GM12874 (cell line): ENCODE measurements at regions not wholly inside any gene's neighbourhood (a gene's known extent, or its start where the extent isn't known, plus 50 kb on each side); places are given as distances from the start of the nearest gene placed in this dataset.

Experiments used
- CTCF ChIP-seq: IDR thresholded peaks from 2 replicates; pipeline ENCODE4 v1.5.1; 2011; ENCODE audit warnings: low read depth, mild to moderate bottlenecking, control low read depth, low read length, moderate library complexity; ENCODE audit not compliant: insufficient read depth

- no peak for TF ChIP-seq CTCF
These were observed 138.1 kb upstream of the CPM start for GRCh38 chr12:69071091-69071370.

- no peak for TF ChIP-seq CTCF
These were observed 140.1 kb upstream of the CPM start for GRCh38 chr12:69073035-69073434.

GRCh38 chr12:69074556-69075349 lies 141.8 kb upstream of the CPM start:
- no peak for TF ChIP-seq CTCF

- TF ChIP-seq CTCF = no peak
These were observed 150.7 kb upstream of the CPM start for GRCh38 chr12:69083689-69084088.

- no peak for TF ChIP-seq CTCF
These were observed 151.9 kb upstream of the CPM start for GRCh38 chr12:69084816-69085378.

- TF ChIP-seq CTCF = no peak
These were observed 152.9 kb upstream of the CPM start for GRCh38 chr12:69085852-69086251.

GRCh38 chr12:69087986-69088385 lies 151.4 kb upstream of the CPSF6 start:
- TF ChIP-seq CTCF = no peak
